Esophagus mucosa (tissue), 1 donor: ENCODE measurements at regions not wholly inside any gene's neighbourhood (a gene's known extent, or its start where the extent isn't known, plus 50 kb on each side); places are given as distances from the start of the nearest gene placed in this dataset.
"Not testable (repeated sequence)": the region's sequence is repeated elsewhere in the genome, so short reads cannot be mapped to it uniquely, and the experiment has no call there.

ENCODE experiments used
- ATAC-seq: fragments of 200-7000 bp; cut with Tn5 transposase; one replicate; pipeline ENCODE4 v1.9.1; 2020
- donor health status: DM: yes; HTN: yes; CAD: no.

DNA sequence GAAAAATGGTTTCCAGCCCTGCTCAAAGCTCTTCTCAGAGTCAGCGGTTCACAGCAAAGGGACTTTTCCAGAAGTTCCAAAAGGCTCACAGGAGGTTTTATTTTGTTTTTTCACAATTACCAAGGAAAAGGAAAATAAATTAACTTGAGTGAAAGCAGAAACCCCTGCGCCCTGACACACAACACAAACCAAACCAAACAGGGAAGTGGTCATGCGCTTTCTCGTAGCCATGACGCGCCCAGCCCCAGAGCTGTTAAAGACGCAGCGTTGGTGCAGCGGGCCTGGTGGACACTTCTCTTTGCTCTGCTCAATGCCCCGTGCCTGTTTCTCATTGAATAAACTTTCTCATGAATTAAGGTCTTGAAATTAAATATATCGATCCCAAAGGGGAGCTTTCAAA is 134.4 kb upstream of the LYZL2 start:
- ATAC-seq: no peak

DNA sequence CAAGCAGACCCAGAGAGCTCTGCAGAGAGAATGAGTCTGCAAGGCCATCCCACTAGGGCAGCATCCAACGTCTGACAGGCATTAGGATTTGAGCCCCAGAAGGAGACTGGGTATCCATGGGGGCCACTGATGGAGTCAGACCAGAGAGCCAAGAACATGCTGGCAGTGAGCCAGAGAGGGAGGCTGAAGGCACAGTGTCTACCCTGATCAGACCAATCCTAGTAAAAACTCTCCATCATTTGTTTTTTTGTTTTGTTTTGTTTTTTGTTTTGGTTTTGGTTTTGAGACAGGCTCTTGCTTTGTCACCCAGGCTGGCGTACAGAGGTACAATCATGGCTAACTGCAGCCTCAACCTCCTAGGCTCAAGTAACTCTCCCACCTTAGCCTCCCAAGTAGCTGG is 133.1 kb upstream of the LYZL2 start:
- ATAC-seq: no peak

DNA sequence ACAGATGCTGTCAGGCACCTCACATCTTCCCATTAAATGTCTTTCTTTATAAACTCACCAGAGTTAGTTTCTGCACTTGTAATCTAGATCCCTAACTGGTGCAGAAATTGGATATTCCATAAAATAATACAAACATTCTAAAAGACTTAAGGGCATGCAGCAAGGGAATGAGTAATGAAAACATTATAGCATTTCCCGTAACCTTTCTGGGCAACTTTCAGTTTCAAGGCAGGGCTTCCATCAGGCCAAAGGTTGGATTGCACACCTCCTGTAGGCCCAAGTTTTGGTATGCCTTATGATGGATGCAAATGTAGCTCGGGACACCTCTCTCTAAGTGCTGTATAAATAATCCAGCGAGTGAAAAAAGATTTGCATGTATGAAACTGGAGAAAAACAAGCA is 129.9 kb upstream of the LYZL2 start:
- ATAC-seq: no peak

DNA sequence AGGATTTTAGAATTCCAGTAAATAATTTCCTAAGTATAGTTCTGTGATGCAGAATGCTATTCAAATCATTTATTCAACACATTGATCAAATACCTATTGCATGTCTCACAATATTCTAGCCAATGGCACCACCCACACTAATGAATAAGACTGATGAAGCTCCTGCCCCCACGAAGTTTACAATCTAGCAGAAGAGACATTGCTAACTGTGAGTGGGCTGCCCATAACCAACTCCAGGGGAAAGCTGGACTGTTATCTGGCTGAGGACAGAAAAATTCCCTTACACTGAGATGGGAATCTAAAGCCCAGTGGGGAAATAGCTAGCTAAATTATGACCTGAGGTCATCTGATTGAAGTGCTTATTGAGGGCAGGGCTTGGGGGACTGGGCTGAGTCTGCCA is 128.8 kb upstream of the LYZL2 start:
- ATAC-seq: no peak

- no peak for ATAC-seq
Measured at GRCh38 chr10:30756896-30757295, 127.3 kb upstream of the LYZL2 start.

DNA sequence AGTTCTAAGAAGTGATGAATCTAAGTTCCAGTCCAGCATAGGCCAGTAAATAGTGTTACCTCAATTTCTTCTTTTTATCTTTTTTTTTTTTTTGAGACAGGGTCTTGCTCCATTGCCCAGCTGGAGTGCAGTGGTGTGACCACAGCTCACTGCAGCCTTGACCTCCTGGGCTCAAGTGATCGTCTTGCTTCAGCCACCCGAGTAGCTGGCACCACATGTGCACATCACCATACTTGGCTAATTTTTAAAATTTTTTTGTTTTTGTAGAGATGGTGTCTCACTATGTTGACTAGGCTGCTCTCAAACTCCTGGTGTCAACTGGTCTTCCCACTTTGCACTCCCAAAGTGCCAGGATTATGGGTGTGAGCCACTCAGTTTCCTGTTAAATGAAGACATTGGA is 126.6 kb upstream of the LYZL2 start:
- ATAC-seq: no peak

DNA sequence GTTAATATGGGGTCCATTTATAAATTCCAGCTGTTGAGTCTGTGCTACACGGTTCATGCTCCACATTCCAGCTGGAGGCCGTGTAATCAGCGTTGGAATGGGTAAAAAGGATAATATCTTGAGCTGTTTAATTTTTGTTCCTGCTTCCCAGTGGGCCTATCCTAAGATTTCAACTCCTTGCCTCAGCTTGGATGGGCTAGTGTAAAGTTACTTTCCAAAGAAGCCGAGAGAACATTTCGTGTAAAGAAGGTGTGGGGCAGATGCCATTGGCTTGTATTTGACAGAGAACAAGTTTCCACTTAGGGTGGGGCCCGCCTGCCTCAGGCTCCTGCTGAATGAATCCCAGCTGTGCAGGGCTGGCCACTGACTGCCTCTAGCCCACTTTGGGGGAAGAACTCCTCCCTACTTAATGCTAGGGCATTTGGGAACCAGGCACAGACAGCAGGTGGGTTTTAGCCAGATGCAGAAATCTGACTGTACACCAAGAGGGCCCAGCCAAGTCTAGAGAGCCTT is 125.9 kb upstream of the LYZL2 start:
- no peak for ATAC-seq

GRCh38 chr10:30752481-30752881 is 122.9 kb upstream of the LYZL2 start:
- ATAC-seq: no peak

DNA sequence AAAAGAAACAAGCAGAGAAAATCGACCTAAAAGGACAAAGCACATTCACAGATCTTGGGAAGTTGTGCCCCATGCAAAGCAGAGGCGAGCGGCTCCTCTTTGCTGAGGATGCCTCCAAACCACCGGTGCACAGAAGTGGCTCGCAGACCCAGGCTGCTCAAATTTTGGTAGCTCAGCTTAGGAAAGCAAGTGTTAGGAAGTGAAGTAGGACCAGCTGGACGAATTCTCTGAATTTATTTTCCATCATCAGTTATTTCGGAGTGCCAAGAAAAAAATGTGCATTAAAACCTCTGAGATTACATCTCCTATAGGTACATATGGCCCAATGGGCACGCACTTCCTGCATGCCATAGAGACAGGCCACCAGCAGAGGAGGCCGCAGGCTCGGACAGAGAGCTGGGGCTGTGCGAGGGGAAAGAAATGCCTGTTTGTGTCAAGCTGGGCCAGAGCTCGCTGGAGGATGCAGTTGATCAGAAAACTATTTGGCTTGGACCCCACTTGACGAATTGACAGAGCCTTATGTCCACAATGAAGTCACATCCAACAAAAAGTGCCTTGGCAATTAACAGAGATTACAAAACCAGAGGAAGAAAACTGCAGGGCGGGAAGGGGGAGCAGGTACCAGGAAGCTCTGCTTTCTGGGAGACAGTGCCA is 122.3 kb upstream of the LYZL2 start:
- peak; percentile 82 for ATAC-seq

DNA sequence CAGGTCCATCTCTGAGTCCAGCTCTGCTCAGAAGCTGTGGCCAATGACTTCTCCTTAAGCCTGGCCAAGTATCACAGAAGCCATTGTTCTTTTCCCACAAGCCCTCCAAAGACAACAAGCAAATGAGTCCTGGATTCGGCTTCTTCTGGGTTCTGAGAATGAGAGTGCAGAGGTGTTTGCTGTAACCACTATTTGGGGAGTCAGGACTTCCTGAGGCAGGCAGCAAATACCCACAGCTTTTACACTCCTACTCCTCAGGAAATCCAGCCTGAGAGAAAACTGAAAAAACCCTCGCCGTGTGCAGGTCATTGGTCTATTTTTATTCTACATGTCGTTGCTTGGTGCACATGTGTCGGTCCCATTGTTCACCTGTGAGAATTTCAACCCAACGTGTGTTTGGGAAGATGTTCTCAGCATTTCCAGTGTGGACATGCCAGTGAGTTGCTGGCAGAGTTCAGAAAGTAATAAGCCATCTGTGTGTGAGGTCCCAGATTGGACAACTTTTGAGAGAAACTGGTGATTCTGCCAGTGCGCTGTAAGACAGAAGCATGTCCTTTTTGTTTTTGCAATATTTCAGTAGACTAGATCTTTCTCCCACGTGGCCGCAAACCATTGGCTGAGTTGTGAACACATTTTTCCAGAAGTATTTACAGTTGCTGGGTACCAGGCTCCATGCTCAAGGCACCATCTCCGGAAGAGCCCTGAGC is 121.6 kb upstream of the LYZL2 start:
- ATAC-seq: no peak

GRCh38 chr10:30749385-30749784 is 119.8 kb upstream of the LYZL2 start:
- ATAC-seq: no peak

DNA sequence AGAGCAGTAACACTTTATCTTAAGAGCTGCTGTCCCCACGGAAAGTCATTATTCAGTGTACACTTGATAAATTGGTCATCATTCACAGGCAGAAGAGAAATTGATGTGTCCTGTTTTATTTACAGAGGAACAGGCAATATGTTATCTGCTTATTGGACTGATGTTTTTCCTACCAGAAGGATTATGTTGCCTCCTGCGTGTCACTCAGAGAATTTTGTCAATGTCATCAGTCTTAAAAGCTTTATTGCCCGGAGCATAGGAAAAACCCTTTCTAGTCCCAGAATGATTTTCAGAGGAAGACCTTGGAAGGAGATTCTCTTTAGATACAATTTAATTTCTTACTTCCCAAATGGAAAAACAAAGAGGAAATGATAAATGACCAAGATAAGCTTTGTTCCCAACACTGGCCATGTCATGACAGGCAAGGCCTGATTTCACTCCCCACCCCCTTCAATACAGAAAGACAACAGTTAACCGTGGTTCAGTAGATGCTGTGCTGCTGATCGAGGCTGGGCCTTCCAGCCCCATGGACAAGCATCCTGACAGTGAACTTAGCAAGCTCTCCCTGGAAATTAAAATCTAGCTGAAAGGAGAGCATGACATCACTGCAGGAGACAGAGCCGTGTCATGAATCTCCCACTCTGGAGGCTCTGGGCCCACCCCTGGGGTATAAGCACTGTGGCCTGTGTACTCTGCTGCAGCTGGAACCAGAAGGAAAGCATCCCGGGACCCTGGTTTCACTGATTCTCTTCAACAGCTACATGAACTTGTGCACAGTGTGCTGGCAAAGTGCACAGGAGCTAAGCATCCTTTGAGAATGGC is 118.8 kb upstream of the LYZL2 start:
- ATAC-seq: no peak

DNA sequence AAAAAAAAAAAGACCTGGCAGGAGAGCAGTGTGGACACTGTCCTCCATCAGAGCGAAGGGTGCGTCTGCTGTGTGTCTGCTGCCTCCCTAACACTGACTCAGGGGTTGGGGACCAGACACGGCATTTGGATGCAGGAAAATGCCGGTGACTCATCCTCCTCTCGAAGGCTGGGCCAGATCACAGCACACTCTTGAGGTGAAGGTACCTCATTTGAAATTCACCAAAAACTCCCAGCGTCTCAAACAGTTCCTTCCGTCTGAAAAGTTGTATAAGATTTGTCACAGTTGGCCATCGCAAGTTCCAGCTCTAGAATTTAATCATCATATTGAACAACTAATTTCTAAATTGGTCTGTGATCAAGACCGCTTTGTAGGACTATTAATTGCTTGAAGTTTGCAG is 118.1 kb upstream of the LYZL2 start:
- ATAC-seq: no peak

DNA sequence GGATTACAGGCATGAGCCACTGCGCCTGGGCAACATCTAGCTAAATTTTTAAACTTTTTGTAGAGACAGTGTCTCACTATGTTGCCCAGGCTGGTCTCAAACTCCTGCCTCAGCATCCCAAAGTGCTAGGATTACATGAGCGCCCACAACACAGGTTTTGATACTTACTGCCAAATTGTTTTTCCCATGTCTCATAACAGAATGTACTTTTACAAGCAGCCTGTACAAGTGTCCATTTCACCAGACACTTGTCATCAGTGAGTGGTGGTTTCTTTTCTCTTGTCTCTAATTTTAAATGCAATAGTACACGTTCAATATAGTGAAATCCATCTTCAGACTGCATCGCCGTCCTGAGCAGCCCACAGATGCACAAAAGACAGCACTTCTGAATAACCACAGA is 116.4 kb upstream of the LYZL2 start:
- no peak for ATAC-seq

- no peak for ATAC-seq
Measured at GRCh38 chr10:30744106-30744505, 114.6 kb upstream of the LYZL2 start.

DNA sequence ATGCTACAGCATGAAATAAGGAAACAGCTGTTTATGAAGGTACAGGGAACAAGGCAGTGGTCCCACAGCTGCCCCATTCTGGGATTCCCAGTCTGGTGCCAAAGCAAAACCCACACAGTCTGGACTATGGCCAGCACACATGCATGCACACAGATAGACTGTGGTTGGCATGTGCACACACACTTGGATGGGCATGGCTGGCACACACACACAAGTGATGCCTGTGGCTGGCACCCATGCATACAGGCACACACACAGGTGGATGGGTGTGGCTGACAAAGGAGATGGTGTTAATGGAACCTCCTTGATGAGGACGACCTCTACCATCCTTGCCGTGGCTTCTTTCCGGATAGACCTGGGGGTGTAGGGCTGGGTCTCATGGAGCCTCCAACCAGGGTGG is 114.0 kb upstream of the LYZL2 start:
- no peak for ATAC-seq

DNA sequence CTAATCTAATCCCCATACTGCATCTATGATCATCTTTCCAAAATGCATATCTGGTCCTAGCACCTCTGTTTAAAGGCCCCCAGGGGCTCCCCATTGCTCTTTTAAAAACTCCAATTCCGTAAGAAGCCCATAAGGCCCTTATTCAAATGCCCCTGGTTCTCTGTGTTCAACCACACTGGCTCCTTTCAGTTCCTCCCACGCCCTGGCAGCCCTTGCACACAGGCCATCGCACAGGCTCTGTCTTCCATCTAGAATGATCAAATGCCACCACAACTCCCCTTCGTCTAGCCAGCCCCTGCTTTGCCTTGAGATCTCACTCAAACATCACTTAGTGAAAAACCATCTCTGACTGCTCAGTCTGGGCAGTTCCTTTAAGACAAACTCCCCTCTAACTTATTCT is 112.9 kb upstream of the LYZL2 start:
- ATAC-seq: no peak

GRCh38 chr10:30740774-30741173 is 111.2 kb upstream of the LYZL2 start:
- not testable (repeated sequence) for ATAC-seq

DNA sequence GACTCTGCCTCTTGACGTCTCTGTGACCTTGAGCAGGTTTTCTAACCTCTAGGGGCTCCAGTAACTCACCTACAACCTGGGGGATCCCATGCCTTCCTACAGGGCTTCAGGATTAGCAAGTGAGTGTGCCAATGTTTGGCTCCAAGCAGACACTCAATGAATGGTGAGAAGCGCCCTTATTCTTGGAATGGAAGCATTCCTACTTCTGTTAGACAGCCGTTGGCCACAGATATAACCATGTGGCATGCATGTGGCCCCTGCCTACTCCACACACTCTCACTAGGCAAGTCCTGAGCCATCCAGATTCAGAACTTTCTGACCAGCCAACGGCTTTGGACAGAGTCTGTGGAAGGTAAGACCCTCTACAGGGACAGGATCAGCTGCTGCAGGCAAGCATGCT is 108.9 kb upstream of the LYZL2 start:
- ATAC-seq: no peak

GRCh38 chr10:30737931-30738391 is 108.4 kb upstream of the LYZL2 start:
- ATAC-seq: no peak

DNA sequence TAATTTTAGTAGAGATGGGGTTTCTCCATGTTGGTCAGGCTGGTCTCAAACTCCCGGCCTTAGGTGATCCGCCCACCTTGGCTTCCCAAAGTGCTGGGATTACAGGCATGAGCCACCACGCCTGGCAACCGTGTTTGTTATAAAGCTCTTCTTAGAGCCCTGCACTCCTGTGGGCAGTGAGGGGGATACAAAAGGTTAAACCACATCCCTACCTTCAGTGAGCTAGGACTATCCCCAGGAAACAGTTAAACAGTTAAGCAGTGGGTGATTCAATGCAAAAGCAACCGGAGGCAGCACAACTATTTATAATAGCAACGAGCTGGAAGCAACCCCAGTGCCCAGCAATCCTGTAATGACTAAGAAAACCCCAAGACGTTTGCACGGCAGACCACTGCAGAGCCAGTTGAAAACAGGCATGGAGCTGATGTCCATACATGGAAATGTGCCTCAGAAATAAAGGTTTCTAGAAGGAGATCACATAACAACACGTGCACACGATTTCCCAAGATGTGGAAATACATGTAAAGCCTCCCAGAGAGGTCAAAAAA is 107.2 kb upstream of the LYZL2 start:
- ATAC-seq: no peak

DNA sequence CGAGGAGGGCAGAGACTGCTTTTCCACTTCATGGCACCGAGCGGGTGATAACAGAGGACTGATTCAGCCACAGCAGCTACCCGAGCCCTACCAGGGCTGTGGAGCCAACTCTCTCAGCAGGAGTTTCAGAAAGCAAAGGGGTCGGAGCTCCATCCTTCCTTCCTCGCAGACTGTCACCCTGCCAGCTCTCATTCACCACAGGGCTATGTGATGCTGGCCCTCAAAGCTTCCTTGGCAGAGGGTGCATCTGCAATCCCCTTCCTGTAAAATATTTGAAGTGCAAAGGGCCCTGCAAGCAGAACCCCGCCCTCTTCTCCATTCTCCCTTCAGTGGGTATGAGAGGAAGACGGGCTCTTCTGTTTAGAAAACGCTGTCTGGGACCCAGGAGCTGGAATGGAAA is 105.3 kb upstream of the LYZL2 start:
- ATAC-seq: no peak

DNA sequence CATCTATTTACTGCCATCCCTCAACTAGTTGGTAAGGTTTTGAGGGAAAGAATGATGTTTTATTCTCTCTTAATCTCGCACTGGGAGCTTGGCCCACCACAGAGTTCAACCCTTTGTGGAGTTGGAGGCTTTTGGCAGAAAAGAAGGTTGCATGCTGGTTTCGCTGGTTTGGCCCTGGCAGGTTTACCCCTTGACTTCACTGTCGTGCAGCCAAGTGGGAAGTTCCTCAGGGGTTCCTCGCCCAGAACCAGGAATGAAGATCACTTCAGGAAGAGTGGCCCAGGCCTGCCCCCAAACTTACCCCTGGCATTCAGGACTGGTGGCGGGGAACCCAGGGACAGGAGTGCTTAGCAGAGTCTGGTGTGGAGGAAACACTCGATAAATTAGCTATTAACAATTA is 103.1 kb upstream of the LYZL2 start:
- no peak for ATAC-seq
